PC-9 (cell line): ENCODE measurements at regions not wholly inside any gene's neighbourhood (a gene's known extent, or its start where the extent isn't known, plus 50 kb on each side); places are given as distances from the start of the nearest gene placed in this dataset.

Experiments used
- BruUV-seq: library from RNA; stranded (reverse); fragments of 400-500 nt; replicated peaks from 2 replicates; lab custom pipeline; 2021; lab: Mats Ljungman, UMichigan
- CTCF ChIA-PET: fragments of 300-600 bp; sonication (Branson Sonifier 250); formaldehyde crosslinking; loops from one replicate; lab custom pipeline; 2022; ENCODE audit warnings: antibody characterized with exemption; lab: Charles Lee
- POLR2A ChIA-PET: fragments of 300-600 bp; sonication (Branson Sonifier 250); formaldehyde crosslinking; loops from one replicate; lab custom pipeline; 2022; ENCODE audit warnings: antibody characterized with exemption; ENCODE audit not compliant: unreplicated experiment; lab: Charles Lee
- DNase-seq, 2 experiments: peaks; one replicate each; pipeline versions ENCODE4 v3.0.0 to v3.0.0-alpha.2; 2015 to 2022; ENCODE audit warnings: mixed read lengths in 1 of 2
- H2AFZ ChIP-seq: fragments of 200-600 bp; sonication (generic); 2 replicates; pipeline ENCODE4 v1.8.1; 2017; ENCODE audit warnings: antibody characterized with exemption
- H3F3A ChIP-seq: fragments of 200-600 bp; sonication (generic); 2 replicates; pipeline ENCODE4 v1.8.1; 2017; ENCODE audit warnings: antibody characterized with exemption, mild to moderate bottlenecking, low read depth; ENCODE audit not compliant: insufficient read depth
- H3K27ac ChIP-seq: fragments of 200-600 bp; sonication (generic); 2 replicates; pipeline ENCODE4 v1.6.1; 2016; ENCODE audit warnings: mixed run types
- H3K27me3 ChIP-seq: fragments of 200-600 bp; sonication (generic); 2 replicates; pipeline ENCODE4 v1.6.1; 2016; ENCODE audit warnings: low read depth, mixed run types; ENCODE audit not compliant: insufficient read depth
- H3K36me3 ChIP-seq: fragments of 200-600 bp; sonication (generic); 2 replicates; pipeline ENCODE4 v1.6.1; 2016; ENCODE audit warnings: low read depth, mixed run types
- H3K4me1 ChIP-seq: fragments of 200-600 bp; sonication (generic); replicated peaks from 2 replicates; pipeline ENCODE4 v1.6.1; 2016; ENCODE audit warnings: mixed run types; ENCODE audit not compliant: insufficient read depth
- H3K4me2 ChIP-seq: fragments of 200-600 bp; sonication (generic); 2 replicates; pipeline ENCODE4 v1.6.1; 2017; ENCODE audit warnings: mixed run types
- H3K4me3 ChIP-seq: fragments of 200-600 bp; sonication (generic); 2 replicates; pipeline ENCODE4 v1.6.1; 2016; ENCODE audit warnings: mixed run types
- H3K79me2 ChIP-seq: fragments of 200-600 bp; sonication (generic); 2 replicates; pipeline ENCODE4 v1.6.1; 2017; ENCODE audit warnings: low read depth, mixed run types
- H3K9me2 ChIP-seq: fragments of 200-600 bp; sonication (generic); 2 replicates; pipeline ENCODE4 v1.8.1; 2017; ENCODE audit warnings: mild to moderate bottlenecking; ENCODE audit not compliant: insufficient read depth
- H3K9me3 ChIP-seq: fragments of 200-600 bp; sonication (generic); 2 replicates; pipeline ENCODE4 v1.8.1; 2016; ENCODE audit warnings: low read depth; ENCODE audit not compliant: insufficient read depth
- H4K20me1 ChIP-seq: fragments of 200-600 bp; sonication (generic); 2 replicates; pipeline ENCODE4 v1.8.1; 2017; ENCODE audit not compliant: insufficient read depth
- CTCF ChIP-seq: fragments of 200-600 bp; sonication (generic); conservative IDR thresholded peaks from 2 replicates; pipeline ENCODE4 v1.6.1; 2017; ENCODE audit warnings: mixed run types, antibody characterized with exemption, mild to moderate bottlenecking, moderate library complexity
- EZH2 ChIP-seq: fragments of 200-600 bp; sonication (generic); IDR thresholded peaks from 2 replicates; pipeline ENCODE4 v1.8.0; 2017; ENCODE audit warnings: antibody characterized with exemption, low read depth
- intact Hi-C: fragments of 100-400 bp; cut with micrococcal nuclease; formaldehyde crosslinking; loops from one replicate; pipeline ENCODE4 v1.10.0; 2022; ENCODE audit not compliant: unreplicated experiment

GRCh38 chr3:159782724-159783421, 205.8 kb upstream of the IL12A start:
- no peaks in the 10 kb centered on the region for H3K9me3 ChIP-seq
- intact Hi-C loops, result no loop called here
- H3K79me2 ChIP-seq, result peaks cover 65% of the 10 kb centered on the region
- TF ChIP-seq CTCF, result no peak
- BruUV-seq, result no TSS peak
- H3K4me3 ChIP-seq, result no peak overlapping the region
- H3K4me1 ChIP-seq, result peaks cover 42% of the 10 kb centered on the region
- H3K4me2 ChIP-seq, result no peak overlapping the region
- POLR2A ChIA-PET, result no interaction called here
- peaks cover 32% of the 10 kb centered on the region for H3F3A ChIP-seq
- H4K20me1 ChIP-seq, result no peaks in the 10 kb centered on the region
- CTCF ChIA-PET, result interaction anchor here (1.1 to 4.0 kb wide), 2 partner anchors 16 to 21 kb away, joined by 3 to 18 read pairs; no protein-coding TSS in a partner anchor
- no peaks in the 10 kb centered on the region for H3K27me3 ChIP-seq
- H3K36me3 ChIP-seq, result no peaks in the 10 kb centered on the region
- no peaks in the 10 kb centered on the region for H3K9me2 ChIP-seq
- no peak for DNase-seq
- no peak overlapping the region for H3K27ac ChIP-seq
- H2AFZ ChIP-seq, result no peak overlapping the region

- TF ChIP-seq EZH2, result no peak
- TF ChIP-seq CTCF, result no peak
- POLR2A ChIA-PET, result interaction anchor here (0.7 kb wide), 1 partner anchor 9 kb away, joined by 5 read pairs; no protein-coding TSS in a partner anchor
Measured at GRCh38 chr3:159783780-159784742, 204.6 kb upstream of the IL12A start.

GRCh38 chr3:159785273-159785708, 203.3 kb upstream of the IL12A start:
- H3K27me3 ChIP-seq, result no peaks in the 10 kb centered on the region
- no TSS peak for BruUV-seq
- H3K4me3 ChIP-seq, result no peak overlapping the region
- H2AFZ ChIP-seq, result no peak overlapping the region
- no peaks in the 10 kb centered on the region for H3K9me3 ChIP-seq
- peak overlapping the region; percentile 90; the same call in 1 of the 2 replicates for H3K27ac ChIP-seq
- H3F3A ChIP-seq, result peaks cover 43% of the 10 kb centered on the region
- peaks cover 66% of the 10 kb centered on the region for H3K79me2 ChIP-seq
- no peaks in the 10 kb centered on the region for H3K36me3 ChIP-seq
- peak in 1 of 2 experiments; percentile 97 for DNase-seq
- intact Hi-C loops, result no loop called here
- H4K20me1 ChIP-seq, result no peaks in the 10 kb centered on the region
- peak overlapping the region; percentile 72 for H3K4me2 ChIP-seq
- ChIA-PET POLR2A (interaction anchor here (0.6 kb wide), 1 partner anchor 22 kb away, joined by 14 read pairs; no protein-coding TSS in a partner anchor), CTCF (interaction anchor here (0.5 to 0.8 kb wide), 3 partner anchors 20 to 305 kb away, joined by 3 to 8 read pairs (median 5); no protein-coding TSS in a partner anchor)
- TF ChIP-seq EZH2, result no peak
- no peak for TF ChIP-seq CTCF
- H3K4me1 ChIP-seq, result peaks cover 64% of the 10 kb centered on the region
- no peaks in the 10 kb centered on the region for H3K9me2 ChIP-seq

More at GRCh38 chr3:159783780-159784742, 204.6 kb upstream of the IL12A start:
- Histone ChIP-seq H3K27me3 (no peaks in the 10 kb centered on the region), H3K4me3 (no peak overlapping the region), H3F3A (peaks cover 43% of the 10 kb centered on the region), H2AFZ (no peak overlapping the region), H3K9me2 (no peaks in the 10 kb centered on the region), H3K9me3 (no peaks in the 10 kb centered on the region), H4K20me1 (no peaks in the 10 kb centered on the region), H3K36me3 (no peaks in the 10 kb centered on the region), H3K4me2 (0 out of 2 replicates have a peak overlapping the region, but pooled peaks have one; percentile 72), H3K79me2 (peaks cover 57% of the 10 kb centered on the region), H3K4me1 (peaks cover 54% of the 10 kb centered on the region), H3K27ac (no peak overlapping the region)
- intact Hi-C loops, result no loop called here
- CTCF ChIA-PET, result no interaction called here
- BruUV-seq, result no TSS peak
- DNase-seq, result no peak
